ENCODE measurements at regions not wholly inside any gene's neighbourhood (a gene's known extent, or its start where the extent isn't known, plus 50 kb on each side); places are given as distances from the start of the nearest gene placed in this dataset.

- H3K27ac ChIP-seq, result no peak overlapping the region
- intact Hi-C loops (cut with DNase I; ENCODE audit: low total_unique reads), result no loop called here
- DNase-seq, result no peak
Measured at GRCh38 chr12:131555197-131555846, 155.6 kb upstream of the SFSWAP start.

DNA sequence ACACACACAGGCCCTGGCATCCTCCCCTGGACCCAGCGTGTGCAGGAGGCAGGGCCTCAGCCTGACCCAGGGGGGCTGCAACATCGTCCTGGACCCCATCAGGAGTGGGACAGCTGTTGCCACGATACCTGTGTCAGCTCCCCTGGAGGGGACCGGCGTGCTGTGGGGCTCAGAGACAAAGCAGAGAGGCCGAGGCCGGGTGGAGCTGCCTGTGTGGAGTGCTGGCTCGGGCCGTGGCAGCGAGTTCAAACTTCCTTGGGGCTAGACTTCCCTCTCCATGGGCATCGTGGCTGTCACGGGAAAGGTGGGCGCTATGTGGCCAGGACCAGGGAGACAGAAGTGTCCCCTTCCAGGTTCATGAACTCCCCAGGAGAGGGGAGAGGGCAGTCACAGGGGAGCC, 155.0 kb upstream of the SFSWAP start:
- Histone ChIP-seq H3K27ac (no peak overlapping the region), H3K4me3 (no peak overlapping the region), H3K36me3 (no peaks in the 10 kb centered on the region), H3K9me3 (no peaks in the 10 kb centered on the region), H3K27me3 (peaks cover 0 to 17% of the 10 kb centered on the region in 2 donors), H3K4me1 (no peaks in the 10 kb centered on the region)
- intact Hi-C loops (cut with DNase I; ENCODE audit: low total_unique reads), result no loop called here
- no peak for DNase-seq
- TF ChIP-seq, protein P1, sequence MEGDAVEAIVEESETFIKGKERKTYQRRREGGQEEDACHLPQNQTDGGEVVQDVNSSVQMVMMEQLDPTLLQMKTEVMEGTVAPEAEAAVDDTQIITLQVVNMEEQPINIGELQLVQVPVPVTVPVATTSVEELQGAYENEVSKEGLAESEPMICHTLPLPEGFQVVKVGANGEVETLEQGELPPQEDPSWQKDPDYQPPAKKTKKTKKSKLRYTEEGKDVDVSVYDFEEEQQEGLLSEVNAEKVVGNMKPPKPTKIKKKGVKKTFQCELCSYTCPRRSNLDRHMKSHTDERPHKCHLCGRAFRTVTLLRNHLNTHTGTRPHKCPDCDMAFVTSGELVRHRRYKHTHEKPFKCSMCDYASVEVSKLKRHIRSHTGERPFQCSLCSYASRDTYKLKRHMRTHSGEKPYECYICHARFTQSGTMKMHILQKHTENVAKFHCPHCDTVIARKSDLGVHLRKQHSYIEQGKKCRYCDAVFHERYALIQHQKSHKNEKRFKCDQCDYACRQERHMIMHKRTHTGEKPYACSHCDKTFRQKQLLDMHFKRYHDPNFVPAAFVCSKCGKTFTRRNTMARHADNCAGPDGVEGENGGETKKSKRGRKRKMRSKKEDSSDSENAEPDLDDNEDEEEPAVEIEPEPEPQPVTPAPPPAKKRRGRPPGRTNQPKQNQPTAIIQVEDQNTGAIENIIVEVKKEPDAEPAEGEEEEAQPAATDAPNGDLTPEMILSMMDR (IDR thresholded peaks at IDR 0.05), result no peak

More at GRCh38 chr12:131555197-131555846, 155.6 kb upstream of the SFSWAP start:
- TF ChIP-seq, protein P1 (IDR thresholded peaks at IDR 0.05), result no peak
- Histone ChIP-seq H3K27me3 (peaks cover 0 to 17% of the 10 kb centered on the region in 2 donors), H3K4me1 (no peaks in the 10 kb centered on the region), H3K36me3 (no peaks in the 10 kb centered on the region), H3K4me3 (no peak overlapping the region), H3K9me3 (no peaks in the 10 kb centered on the region)

- Histone ChIP-seq H3K9me3 (no peaks in the 10 kb centered on the region), H3K27me3 (peaks cover 0 to 17% of the 10 kb centered on the region in 2 donors), H3K4me1 (no peaks in the 10 kb centered on the region), H3K36me3 (no peaks in the 10 kb centered on the region), H3K4me3 (no peak overlapping the region), H3K27ac (no peak overlapping the region)
- no peak for DNase-seq
- TF ChIP-seq, protein P1 (IDR thresholded peaks at IDR 0.05), result no peak
- intact Hi-C loops (cut with DNase I; ENCODE audit: low total_unique reads), result no loop called here
Measured at GRCh38 chr12:131557078-131557709, 153.7 kb upstream of the SFSWAP start.

DNA sequence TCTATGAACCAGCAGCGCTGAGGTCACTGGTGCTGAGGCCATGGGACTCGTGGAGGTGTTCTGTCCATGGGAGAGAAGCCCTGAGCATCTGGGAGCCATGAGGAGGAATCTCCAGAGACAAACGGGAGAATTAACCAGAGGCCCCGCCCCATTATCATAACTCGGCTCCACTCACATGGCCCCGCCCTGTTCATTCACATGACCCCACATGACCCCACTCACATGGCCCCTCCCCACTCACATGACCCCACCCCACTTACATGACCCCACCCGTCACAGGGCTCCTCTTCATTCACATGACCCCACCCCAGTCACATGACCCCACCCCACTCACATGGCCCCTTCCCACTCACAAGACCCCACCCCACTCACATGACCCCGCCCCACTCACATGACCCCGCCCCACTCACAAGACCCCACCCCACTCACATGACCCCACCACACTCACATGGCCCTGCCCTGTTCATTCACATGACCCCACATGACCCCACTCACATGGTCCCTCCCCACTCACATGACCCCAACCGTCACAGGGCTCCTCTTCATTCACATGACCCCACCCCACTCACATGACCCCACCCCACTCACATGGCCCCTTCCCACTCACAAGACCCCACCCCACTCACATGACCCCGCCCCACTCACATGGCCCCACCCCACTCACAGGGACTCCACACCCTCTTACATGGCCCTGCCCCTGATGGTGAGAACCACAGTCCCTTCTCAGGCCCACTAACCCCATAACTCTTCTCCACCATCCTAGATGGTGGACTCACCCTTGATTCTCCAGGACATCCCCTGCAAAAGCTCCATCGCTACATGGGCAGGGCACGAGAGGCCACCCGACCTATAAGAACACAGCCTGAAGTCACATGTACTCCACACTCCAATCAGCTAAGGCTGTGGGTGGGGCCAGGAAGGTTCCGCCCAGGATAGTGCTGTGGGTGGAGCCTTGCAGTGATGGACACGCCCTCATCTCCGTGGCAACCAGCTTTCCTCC, 151.1 kb upstream of the SFSWAP start:
- Histone ChIP-seq H3K27me3 (peaks cover 0 to 17% of the 10 kb centered on the region in 2 donors), H3K27ac (no peak overlapping the region), H3K4me3 (no peak overlapping the region), H3K4me1 (no peaks in the 10 kb centered on the region), H3K36me3 (no peaks in the 10 kb centered on the region), H3K9me3 (no peaks in the 10 kb centered on the region)
- TF ChIP-seq, protein P1 (IDR thresholded peaks at IDR 0.05), result no peak
- intact Hi-C loops (cut with DNase I; ENCODE audit: low total_unique reads), result no loop called here
- DNase-seq, result no peak

GRCh38 chr12:131561051-131561450, 149.8 kb upstream of the SFSWAP start:
- no peaks in the 10 kb centered on the region for H3K36me3 ChIP-seq
- TF ChIP-seq, protein P1 (IDR thresholded peaks at IDR 0.05), result no peak
- intact Hi-C loops (cut with DNase I; ENCODE audit: low total_unique reads), result no loop called here
- H3K4me3 ChIP-seq, result no peak overlapping the region
- H3K27me3 ChIP-seq, result peaks cover 0 to 9% of the 10 kb centered on the region in 2 donors
- no peaks in the 10 kb centered on the region for H3K4me1 ChIP-seq
- H3K27ac ChIP-seq, result no peak overlapping the region
- no peak for DNase-seq
- no peaks in the 10 kb centered on the region for H3K9me3 ChIP-seq
